ENCODE measurements at regions not wholly inside any gene's neighbourhood (a gene's known extent, or its start where the extent isn't known, plus 50 kb on each side); places are given as distances from the start of the nearest gene placed in this dataset.

- Histone ChIP-seq H3K36me3 (ENCODE audit: control insufficient read depth, insufficient read depth, low read length) (no peaks in the 10 kb centered on the region), H3K4me1 (ENCODE audit: control insufficient read depth, insufficient read depth, low read length) (no peaks in the 10 kb centered on the region), H3K9me3 (ENCODE audit: control insufficient read depth, insufficient read depth, low read depth, low read length) (no peaks in the 10 kb centered on the region; the same call in 1 of the 2 replicates), H3K27me3 (ENCODE audit: control insufficient read depth, insufficient read depth, low read length) (no peaks in the 10 kb centered on the region), H3K27ac (ENCODE audit: low read length) (no peak overlapping the region), H3K4me3 (ENCODE audit: low read depth in 2 of 2, low read length in 2 of 2) (no peak overlapping the region)
- ChIA-PET CTCF (no interaction called here), POLR2A (no interaction called here)
- ATAC-seq (no peak), DNase-seq (ENCODE audit: low read depth, low spot score) (no peak)
- BruUV-seq (replicated peaks) = no TSS peak
- TF ChIP-seq SIN3A (IDR thresholded peaks at IDR 0.05; ENCODE audit: borderline replicate concordance, insufficient read depth, low read depth, low read length) = no peak
- TF ChIP-seq, protein P1, sequence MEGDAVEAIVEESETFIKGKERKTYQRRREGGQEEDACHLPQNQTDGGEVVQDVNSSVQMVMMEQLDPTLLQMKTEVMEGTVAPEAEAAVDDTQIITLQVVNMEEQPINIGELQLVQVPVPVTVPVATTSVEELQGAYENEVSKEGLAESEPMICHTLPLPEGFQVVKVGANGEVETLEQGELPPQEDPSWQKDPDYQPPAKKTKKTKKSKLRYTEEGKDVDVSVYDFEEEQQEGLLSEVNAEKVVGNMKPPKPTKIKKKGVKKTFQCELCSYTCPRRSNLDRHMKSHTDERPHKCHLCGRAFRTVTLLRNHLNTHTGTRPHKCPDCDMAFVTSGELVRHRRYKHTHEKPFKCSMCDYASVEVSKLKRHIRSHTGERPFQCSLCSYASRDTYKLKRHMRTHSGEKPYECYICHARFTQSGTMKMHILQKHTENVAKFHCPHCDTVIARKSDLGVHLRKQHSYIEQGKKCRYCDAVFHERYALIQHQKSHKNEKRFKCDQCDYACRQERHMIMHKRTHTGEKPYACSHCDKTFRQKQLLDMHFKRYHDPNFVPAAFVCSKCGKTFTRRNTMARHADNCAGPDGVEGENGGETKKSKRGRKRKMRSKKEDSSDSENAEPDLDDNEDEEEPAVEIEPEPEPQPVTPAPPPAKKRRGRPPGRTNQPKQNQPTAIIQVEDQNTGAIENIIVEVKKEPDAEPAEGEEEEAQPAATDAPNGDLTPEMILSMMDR (IDR thresholded peaks at IDR 0.05) = no peak
- no peak for TF ChIP-seq TCF7L2 (IDR thresholded peaks at IDR 0.05; ENCODE audit: low read depth, low read length)
- no peak for TF ChIP-seq REST (IDR thresholded peaks at IDR 0.05; ENCODE audit: insufficient read depth in 1 of 2, low read depth in 2 of 2, low read length in 1 of 2)
- TF ChIP-seq POLR2AphosphoS5 (IDR thresholded peaks at IDR 0.05; ENCODE audit: low read depth, low read length) = no peak
- intact Hi-C loops (cut with micrococcal nuclease; ENCODE audit: unreplicated experiment) (no loop called here), in situ Hi-C loops (cut with HindIII; ENCODE audit: low pct_unique_long_range_greater_than_20kb, low sequenced_read_pairs) (no loop called here)
These were observed 68.7 kb upstream of the AGTR1 start for GRCh38 chr3:148629006-148629405.

- ChIA-PET CTCF (no interaction called here), POLR2A (no interaction called here)
- in situ Hi-C loops (cut with HindIII; ENCODE audit: low pct_unique_long_range_greater_than_20kb, low sequenced_read_pairs) = no loop called here
These were observed 66.4 kb upstream of the AGTR1 start for GRCh38 chr3:148631124-148631903.

More at GRCh38 chr3:148631124-148631903, 66.4 kb upstream of the AGTR1 start:
- H3K4me3 ChIP-seq (ENCODE audit: low read depth in 2 of 2, low read length in 2 of 2) = no peak overlapping the region
- H3K27ac ChIP-seq (ENCODE audit: low read length) = no peak overlapping the region
- H3K27me3 ChIP-seq (ENCODE audit: control insufficient read depth, insufficient read depth, low read length) = no peaks in the 10 kb centered on the region
- no peaks in the 10 kb centered on the region for H3K9me3 ChIP-seq (ENCODE audit: control insufficient read depth, insufficient read depth, low read depth, low read length)
- intact Hi-C loops (cut with micrococcal nuclease; ENCODE audit: unreplicated experiment) = loop anchor here (10.0 kb wide), 1 partner anchor 247 kb away; no protein-coding TSS in a partner anchor
- ATAC-seq (no peak), DNase-seq (ENCODE audit: low read depth, low spot score) (no peak)
- H3K4me1 ChIP-seq (ENCODE audit: control insufficient read depth, insufficient read depth, low read length) = no peaks in the 10 kb centered on the region
- no TSS peak for BruUV-seq (replicated peaks)
- H3K36me3 ChIP-seq (ENCODE audit: control insufficient read depth, insufficient read depth, low read length) = no peaks in the 10 kb centered on the region
- TF ChIP-seq, protein P1 (IDR thresholded peaks at IDR 0.05) = peak; percentile 35; the same call in 1 of the 2 replicates
- no peak for TF ChIP-seq POLR2AphosphoS5 (IDR thresholded peaks at IDR 0.05; ENCODE audit: low read depth, low read length)

Measured in Panc1 (cell line).